LNCaP clone FGC (cell line): ENCODE measurements at regions not wholly inside any gene's neighbourhood (a gene's known extent, or its start where the extent isn't known, plus 50 kb on each side); places are given as distances from the start of the nearest gene placed in this dataset.
A peak's percentile ranks its signal among the peaks of the same experiment; 100 is the strongest.

ENCODE experiments used
- DNase-seq: peaks from one replicate; pipeline ENCODE4 v3.0.0-alpha.2; 2011; ENCODE audit warnings: low read depth
- H3K4me3 ChIP-seq: 2 replicates; pipeline ENCODE4 v1.5.1; 2011; ENCODE audit warnings: mild to moderate bottlenecking, low read depth, low read length, control low read depth
- TF ChIP-seq, protein P1 (sequence below): IDR thresholded peaks from 2 replicates; pipeline ENCODE4 v1.5.1; 2012; ENCODE audit warnings: mild to moderate bottlenecking; ENCODE audit not compliant: control insufficient read depth, insufficient read depth; ENCODE audit errors: extremely low read depth

DNA sequence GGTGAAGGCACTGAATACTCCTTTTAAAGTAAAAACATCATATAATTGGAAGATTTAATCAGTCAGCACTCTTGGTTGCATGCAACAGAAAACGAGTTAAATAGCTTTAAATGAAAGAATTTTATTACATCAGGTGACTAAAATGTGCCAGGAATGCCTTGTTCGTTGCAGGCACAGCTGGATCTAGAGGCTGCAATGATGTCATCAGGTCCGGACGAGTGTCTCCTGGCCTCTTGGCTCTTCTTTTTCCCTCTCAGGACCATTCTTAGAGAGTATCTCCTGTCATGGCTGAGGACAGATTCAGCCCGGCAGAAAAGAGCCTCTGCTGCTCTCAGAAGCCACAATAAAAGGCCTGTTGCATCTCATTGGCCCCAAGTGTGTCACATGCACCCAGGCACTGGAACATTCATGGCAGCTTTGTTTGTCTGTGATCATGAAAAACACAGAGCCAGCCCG is 510.7 kb upstream of the SULF2 start:
- no peak for DNase-seq
- TF ChIP-seq, protein P1, sequence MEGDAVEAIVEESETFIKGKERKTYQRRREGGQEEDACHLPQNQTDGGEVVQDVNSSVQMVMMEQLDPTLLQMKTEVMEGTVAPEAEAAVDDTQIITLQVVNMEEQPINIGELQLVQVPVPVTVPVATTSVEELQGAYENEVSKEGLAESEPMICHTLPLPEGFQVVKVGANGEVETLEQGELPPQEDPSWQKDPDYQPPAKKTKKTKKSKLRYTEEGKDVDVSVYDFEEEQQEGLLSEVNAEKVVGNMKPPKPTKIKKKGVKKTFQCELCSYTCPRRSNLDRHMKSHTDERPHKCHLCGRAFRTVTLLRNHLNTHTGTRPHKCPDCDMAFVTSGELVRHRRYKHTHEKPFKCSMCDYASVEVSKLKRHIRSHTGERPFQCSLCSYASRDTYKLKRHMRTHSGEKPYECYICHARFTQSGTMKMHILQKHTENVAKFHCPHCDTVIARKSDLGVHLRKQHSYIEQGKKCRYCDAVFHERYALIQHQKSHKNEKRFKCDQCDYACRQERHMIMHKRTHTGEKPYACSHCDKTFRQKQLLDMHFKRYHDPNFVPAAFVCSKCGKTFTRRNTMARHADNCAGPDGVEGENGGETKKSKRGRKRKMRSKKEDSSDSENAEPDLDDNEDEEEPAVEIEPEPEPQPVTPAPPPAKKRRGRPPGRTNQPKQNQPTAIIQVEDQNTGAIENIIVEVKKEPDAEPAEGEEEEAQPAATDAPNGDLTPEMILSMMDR, result no peak
- no peak overlapping the region for H3K4me3 ChIP-seq

DNA sequence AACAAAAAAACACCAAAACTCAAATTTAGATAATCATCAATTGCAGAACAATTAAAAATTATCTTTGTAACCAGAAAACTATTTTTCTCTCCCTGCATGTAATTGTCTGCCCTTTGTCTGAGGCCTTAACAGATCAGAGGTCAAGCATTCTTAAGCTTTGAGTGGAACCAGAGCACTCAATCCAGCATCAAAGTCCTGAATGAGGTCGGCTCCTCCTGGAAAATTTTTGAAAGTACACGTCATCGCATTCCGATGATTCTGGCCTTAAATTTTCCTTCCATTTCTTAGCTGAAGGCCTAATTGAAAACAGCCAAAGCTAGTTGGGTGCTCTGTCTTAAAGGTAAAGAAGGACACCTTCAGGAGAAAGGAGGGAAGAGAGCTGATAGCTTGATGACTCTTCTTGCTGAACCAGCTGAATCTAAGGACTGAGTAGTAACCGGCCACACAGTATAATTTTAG is 510.2 kb upstream of the SULF2 start:
- no peak overlapping the region for H3K4me3 ChIP-seq
- DNase-seq, result no peak
- TF ChIP-seq, protein P1, result peak; percentile 20; the same call in 1 of the 2 replicates

DNA sequence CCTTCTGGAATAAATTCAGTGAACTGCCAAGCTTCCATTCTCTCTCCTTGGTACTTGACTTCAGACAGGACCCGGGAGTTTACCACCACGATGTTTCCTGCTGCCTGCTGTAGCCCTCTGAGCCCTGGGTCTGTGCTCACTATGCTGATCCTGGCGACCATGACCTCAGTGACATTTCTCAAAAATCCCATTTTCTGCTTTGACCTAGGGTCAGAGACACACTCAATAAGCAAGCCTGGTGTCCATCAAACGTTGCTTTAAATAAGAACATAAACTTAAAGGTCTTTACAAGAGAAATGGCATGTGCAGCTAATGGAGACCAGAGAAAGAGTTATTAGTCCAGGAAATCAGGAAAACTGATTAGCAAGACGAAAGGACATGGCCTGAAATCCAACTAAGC is 509.7 kb upstream of the SULF2 start:
- no peak overlapping the region for H3K4me3 ChIP-seq
- TF ChIP-seq, protein P1, result no peak
- DNase-seq, result no peak

DNA sequence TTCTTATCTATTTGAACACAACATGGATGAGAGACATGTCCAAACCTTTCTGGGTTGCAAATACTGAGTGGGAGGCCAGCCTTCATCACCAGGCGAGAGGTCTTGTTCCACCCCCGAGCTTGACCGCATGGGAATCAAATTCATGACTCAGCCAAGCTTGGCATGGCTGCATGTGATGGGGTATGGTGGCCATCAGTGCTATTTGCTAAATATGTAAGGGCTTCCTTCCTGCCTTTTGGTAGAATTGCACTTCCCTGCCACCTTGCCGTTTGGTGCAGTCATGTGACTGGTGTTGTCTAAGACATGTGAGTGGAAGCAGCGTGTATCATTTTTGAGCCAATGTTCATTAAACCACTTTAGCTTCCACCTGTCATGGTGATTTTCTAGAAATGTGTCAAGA is 508.9 kb upstream of the SULF2 start:
- no peak for DNase-seq
- TF ChIP-seq, protein P1, result no peak
- H3K4me3 ChIP-seq, result no peak overlapping the region

DNA sequence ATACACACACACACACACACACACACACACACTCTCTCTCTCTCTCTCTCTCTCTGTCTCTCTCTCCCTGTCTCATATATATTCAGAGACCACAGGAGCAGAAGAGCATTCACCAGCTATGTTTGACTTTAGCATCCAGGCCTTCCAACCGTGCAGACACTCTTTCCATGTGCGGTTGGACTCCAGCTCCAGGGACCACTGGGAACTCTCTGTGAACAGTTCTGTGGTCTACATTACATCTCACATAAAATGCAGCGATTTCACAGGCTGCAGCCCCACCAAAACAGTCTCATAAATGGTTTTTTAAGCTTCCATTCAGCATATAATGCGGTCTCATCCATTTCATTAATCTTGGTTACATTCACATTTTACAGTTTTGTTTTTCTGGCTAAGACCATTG is 508.4 kb upstream of the SULF2 start:
- TF ChIP-seq, protein P1, result no peak
- H3K4me3 ChIP-seq, result no peak overlapping the region
- no peak for DNase-seq

DNA sequence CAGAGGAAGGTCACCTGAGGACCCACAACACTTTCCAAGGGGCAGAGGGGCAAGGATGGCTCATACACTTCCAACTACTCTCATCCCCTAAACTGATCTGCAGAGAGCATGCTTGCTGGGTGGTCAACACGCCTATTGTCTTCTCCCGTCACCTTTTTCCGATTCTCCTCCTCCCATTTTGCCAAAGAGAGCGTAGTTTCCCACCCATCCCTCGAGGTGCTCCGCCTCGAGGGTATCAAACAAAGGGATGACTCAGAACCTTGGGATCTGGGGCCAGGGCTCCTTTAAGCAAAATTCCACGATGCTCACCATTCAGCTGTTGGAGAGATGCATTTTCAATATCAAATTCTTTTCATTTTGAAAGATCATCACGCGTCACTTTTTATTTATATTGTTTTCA is 507.5 kb upstream of the SULF2 start:
- TF ChIP-seq, protein P1, result no peak
- H3K4me3 ChIP-seq, result no peak overlapping the region
- DNase-seq, result no peak

DNA sequence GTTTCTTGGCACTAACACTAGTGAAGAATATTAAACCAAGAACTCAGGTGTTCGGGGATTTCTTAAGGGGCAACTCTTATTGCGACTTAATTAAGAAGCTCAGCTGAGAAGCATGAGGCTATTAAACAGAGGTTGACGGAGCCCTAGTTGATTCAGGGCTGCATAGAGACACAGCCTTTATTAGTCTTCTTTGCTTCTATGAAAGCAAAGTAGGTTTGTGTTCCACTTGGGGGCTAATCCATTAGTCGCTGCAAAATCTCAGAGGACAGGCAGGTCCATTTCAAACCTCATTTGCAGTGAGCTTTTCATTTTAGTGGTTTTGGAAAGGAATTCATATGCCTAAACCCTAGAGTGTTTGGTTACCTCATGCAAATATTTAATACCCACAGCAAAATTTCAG is 506.6 kb upstream of the SULF2 start:
- TF ChIP-seq, protein P1, result no peak

More for the DNA sequence above, 506.6 kb upstream of the SULF2 start:
- DNase-seq, result no peak
- H3K4me3 ChIP-seq, result no peak overlapping the region
